ENCODE measurements at regions not wholly inside any gene's neighbourhood (a gene's known extent, or its start where the extent isn't known, plus 50 kb on each side); places are given as distances from the start of the nearest gene placed in this dataset.

DNA sequence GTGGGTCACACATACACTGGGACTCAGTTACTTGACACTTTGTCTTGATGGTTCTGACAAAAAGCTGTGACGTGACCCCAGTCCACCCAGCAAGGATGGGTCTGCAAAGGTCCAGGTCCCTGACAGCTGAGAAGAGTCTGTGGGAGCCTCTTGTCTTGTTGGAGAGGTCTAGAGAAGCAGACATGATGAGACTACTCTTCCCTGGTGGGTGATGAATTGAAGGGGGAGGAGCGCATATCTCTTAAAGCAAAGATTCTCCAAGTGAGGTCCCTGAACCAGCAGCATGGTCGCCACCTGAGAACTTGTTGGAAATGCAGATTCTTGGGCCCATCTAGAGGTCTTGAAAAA is 78.5 kb upstream of the MEDAG start:
- no peak for DNase-seq (ENCODE audit: low read depth)
- H3K4me3 ChIP-seq (ENCODE audit: low read depth, low read length), result no peak overlapping the region
- TF ChIP-seq, protein P1, sequence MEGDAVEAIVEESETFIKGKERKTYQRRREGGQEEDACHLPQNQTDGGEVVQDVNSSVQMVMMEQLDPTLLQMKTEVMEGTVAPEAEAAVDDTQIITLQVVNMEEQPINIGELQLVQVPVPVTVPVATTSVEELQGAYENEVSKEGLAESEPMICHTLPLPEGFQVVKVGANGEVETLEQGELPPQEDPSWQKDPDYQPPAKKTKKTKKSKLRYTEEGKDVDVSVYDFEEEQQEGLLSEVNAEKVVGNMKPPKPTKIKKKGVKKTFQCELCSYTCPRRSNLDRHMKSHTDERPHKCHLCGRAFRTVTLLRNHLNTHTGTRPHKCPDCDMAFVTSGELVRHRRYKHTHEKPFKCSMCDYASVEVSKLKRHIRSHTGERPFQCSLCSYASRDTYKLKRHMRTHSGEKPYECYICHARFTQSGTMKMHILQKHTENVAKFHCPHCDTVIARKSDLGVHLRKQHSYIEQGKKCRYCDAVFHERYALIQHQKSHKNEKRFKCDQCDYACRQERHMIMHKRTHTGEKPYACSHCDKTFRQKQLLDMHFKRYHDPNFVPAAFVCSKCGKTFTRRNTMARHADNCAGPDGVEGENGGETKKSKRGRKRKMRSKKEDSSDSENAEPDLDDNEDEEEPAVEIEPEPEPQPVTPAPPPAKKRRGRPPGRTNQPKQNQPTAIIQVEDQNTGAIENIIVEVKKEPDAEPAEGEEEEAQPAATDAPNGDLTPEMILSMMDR (IDR thresholded peaks at IDR 0.05; ENCODE audit: insufficient read depth, low read depth, low read length), result no peak

DNA sequence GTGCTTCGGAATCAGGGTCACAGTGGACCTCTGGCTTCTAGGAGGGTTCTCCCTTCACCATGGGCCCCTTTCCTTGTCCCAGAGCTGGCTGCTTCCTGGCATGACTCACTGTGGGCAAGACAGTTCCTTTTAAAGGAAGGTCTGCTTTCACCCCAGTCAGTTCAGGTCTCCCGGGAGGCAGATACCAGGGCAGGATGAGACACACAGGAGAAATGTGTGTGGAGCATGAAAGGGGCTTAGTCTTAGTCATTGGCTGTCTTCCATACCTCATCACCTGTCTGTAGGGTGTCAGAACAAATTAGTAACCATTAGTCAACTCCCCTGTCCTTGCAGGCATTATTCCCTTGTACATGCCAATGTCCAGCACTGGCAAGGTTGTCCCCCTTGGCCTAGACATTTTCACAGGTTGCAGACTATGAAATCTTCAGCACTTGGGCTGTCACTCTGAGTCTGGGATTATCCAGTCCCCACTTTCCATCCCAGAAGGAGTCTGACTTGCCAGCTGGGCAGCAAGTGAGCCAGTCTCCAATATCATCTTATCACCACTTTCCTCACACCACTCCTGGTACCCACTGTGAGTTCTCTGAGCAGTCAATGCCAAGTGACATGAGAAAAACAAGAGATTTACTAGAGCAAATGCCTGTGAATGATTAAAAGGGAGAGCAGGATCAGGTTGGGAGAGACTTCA is 76.8 kb upstream of the MEDAG start:
- TF ChIP-seq, protein P1 (IDR thresholded peaks at IDR 0.05; ENCODE audit: insufficient read depth, low read depth, low read length), result no peak
- no peak overlapping the region for H3K4me3 ChIP-seq (ENCODE audit: low read depth, low read length)
- DNase-seq (ENCODE audit: low read depth), result no peak

DNA sequence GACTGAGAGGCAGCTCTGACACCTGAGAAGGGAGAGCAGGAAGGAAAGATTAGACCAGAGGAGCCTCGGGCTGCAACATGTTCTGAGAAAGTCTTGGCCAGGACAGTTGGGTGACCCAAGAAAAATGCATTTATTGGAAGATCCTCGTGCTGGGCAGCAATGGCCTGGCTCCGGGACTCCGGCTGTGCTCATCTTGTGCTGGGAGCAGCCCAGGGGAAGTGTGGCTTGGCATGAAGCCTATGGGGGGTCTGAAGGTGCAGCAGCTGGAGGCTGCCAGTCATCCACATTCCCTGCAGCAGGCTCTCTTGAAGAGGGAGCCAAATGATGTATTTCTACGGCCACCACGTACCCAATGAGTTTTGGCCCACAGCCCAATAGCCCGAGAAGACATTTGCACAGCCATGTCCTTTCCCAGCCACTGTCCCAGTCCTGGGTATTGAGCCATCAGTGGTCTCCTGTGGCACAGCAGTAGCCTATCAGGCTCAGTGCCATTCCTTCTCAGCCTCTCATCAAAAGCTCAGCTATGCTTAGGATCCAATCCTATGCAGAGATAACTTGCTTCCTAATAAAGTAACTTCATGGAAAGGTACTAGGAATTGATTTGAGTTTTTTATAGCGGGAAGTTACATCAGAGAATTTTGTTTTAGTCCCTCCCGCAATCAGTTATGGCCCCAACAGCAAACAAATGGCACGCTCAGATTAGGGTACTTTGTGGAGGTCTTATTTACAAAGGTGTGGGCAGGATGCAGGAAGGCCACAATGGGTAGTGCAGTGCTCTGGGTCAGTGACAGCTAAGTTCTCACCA is 76.0 kb upstream of the MEDAG start:
- no peak overlapping the region for H3K4me3 ChIP-seq (ENCODE audit: low read depth, low read length)
- TF ChIP-seq, protein P1 (IDR thresholded peaks at IDR 0.05; ENCODE audit: insufficient read depth, low read depth, low read length), result no peak
- DNase-seq (ENCODE audit: low read depth), result no peak

DNA sequence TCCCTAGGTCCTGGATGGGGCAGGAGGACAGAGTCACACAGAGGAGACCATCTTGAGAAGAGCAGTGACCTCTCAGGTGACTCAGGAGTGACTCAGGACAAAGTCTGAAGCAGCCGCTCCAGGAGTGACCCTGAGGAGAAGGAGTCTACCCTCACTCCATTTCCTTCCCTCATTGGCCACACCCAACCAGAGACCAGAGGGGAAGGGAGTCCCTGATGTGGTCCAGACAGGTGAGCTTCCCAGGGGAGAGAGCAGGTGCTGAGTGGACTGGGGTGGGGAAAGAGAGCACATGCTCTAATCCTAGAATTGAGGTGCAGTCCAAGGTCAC is 75.5 kb upstream of the MEDAG start:
- H3K4me3 ChIP-seq (ENCODE audit: low read depth, low read length), result no peak overlapping the region
- DNase-seq (ENCODE audit: low read depth), result no peak
- TF ChIP-seq, protein P1 (IDR thresholded peaks at IDR 0.05; ENCODE audit: insufficient read depth, low read depth, low read length), result no peak

DNA sequence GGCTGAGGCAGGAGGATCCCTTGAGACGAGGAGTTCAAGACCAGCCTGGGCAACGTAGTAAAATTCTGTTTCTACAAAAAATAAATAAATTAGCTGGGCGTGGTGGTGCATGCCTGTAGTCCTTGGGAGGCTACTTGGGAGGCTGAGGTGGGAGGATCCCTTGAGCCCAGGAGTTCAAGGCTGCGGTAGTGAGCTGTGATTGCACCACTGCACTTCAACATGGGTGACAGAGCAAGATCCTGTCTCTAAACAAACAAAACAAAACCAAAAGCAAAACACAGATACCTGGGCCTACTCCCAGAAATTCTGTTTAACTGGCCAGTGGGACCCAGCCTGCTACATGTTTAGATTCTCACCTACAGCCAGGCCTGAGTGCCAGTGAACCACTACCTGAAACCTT is 74.6 kb upstream of the MEDAG start:
- H3K4me3 ChIP-seq (ENCODE audit: low read depth, low read length), result no peak overlapping the region
- DNase-seq (ENCODE audit: low read depth), result no peak
- TF ChIP-seq, protein P1 (IDR thresholded peaks at IDR 0.05; ENCODE audit: insufficient read depth, low read depth, low read length), result no peak

DNA sequence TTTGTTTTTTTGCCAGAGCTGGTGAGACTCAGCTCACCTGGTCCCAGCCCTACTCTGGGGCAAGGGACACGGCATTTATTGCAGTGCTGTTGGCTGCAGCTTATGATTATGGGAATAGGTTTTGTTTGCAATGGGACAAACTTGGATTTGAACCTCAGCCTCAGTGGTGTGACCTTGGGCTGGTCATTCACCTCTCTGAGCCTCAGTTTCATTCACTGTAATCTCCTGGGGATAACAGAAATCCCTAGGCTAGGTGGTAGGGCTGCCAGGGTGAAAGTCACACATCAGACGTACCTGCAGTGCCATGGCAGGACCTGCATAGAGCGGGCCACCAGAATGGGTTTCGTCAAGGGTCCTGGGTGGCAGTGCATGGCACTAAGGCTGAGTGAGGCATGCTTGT is 73.7 kb upstream of the MEDAG start:
- no peak for DNase-seq (ENCODE audit: low read depth)
- H3K4me3 ChIP-seq (ENCODE audit: low read depth, low read length), result no peak overlapping the region
- TF ChIP-seq, protein P1 (IDR thresholded peaks at IDR 0.05; ENCODE audit: insufficient read depth, low read depth, low read length), result no peak

Measured in fibroblast of villous mesenchyme (primary cell).